ENCODE measurements at regions not wholly inside any gene's neighbourhood (a gene's known extent, or its start where the extent isn't known, plus 50 kb on each side); places are given as distances from the start of the nearest gene placed in this dataset.
"Not testable (repeated sequence)": the region's sequence is repeated elsewhere in the genome, so short reads cannot be mapped to it uniquely, and the experiment has no call there.

GRCh38 chr4:171524903-171525302 is 288.3 kb upstream of the GALNTL6 start:
- DNase-seq (ENCODE audit: low spot score): no peak

GRCh38 chr4:171521726-171522125 is 291.5 kb upstream of the GALNTL6 start:
- no peak for DNase-seq (ENCODE audit: low spot score)

GRCh38 chr4:171519457-171519856 is 293.7 kb upstream of the GALNTL6 start:
- no peak for DNase-seq (ENCODE audit: low spot score)

GRCh38 chr4:171517883-171518282 is 295.3 kb upstream of the GALNTL6 start:
- no peak for DNase-seq (ENCODE audit: low spot score)

GRCh38 chr4:171516694-171517093 is 296.5 kb upstream of the GALNTL6 start:
- DNase-seq (ENCODE audit: low spot score): no peak

GRCh38 chr4:171484681-171485080 is 328.5 kb upstream of the GALNTL6 start:
- DNase-seq (ENCODE audit: low spot score): no peak

GRCh38 chr4:171478181-171478580 is 335.0 kb upstream of the GALNTL6 start:
- DNase-seq (ENCODE audit: low spot score): no peak

GRCh38 chr4:171475111-171475510 is 338.1 kb upstream of the GALNTL6 start:
- DNase-seq (ENCODE audit: low spot score): not testable (repeated sequence)

GRCh38 chr4:171473155-171473554 is 340.0 kb upstream of the GALNTL6 start:
- no peak for DNase-seq (ENCODE audit: low spot score)

GRCh38 chr4:171472230-171472629 is 341.0 kb upstream of the GALNTL6 start:
- DNase-seq (ENCODE audit: low spot score): no peak

- DNase-seq (ENCODE audit: low spot score): no peak
These were observed 348.7 kb upstream of the GALNTL6 start for GRCh38 chr4:171464499-171464898.

- DNase-seq (ENCODE audit: low spot score): no peak
These were observed 352.0 kb upstream of the GALNTL6 start for GRCh38 chr4:171461191-171461590.

- DNase-seq (ENCODE audit: low spot score): no peak
These were observed 364.2 kb upstream of the GALNTL6 start for GRCh38 chr4:171448919-171449481.

- DNase-seq (ENCODE audit: low spot score): no peak
These were observed 364.8 kb upstream of the GALNTL6 start for GRCh38 chr4:171448358-171448757.

- no peak for DNase-seq (ENCODE audit: low spot score)
These were observed 371.8 kb upstream of the GALNTL6 start for GRCh38 chr4:171441300-171441941.

- no peak for DNase-seq (ENCODE audit: low spot score)
These were observed 379.5 kb upstream of the GALNTL6 start for GRCh38 chr4:171433674-171434073.

GRCh38 chr4:171432536-171432935 is 380.7 kb upstream of the GALNTL6 start:
- DNase-seq (ENCODE audit: low spot score): no peak

- DNase-seq (ENCODE audit: low spot score): no peak
These were observed 382.7 kb upstream of the GALNTL6 start for GRCh38 chr4:171430495-171430894.

GRCh38 chr4:171397175-171397574 is 416.0 kb upstream of the GALNTL6 start:
- DNase-seq (ENCODE audit: low spot score): no peak

GRCh38 chr4:171390626-171391025 is 422.6 kb upstream of the GALNTL6 start:
- no peak for DNase-seq (ENCODE audit: low spot score)

GRCh38 chr4:171378323-171378722 is 434.9 kb upstream of the GALNTL6 start:
- no peak for DNase-seq (ENCODE audit: low spot score)

- no peak for DNase-seq (ENCODE audit: low spot score)
These were observed 436.5 kb upstream of the GALNTL6 start for GRCh38 chr4:171376724-171377123.

GRCh38 chr4:171353535-171353934 is 459.7 kb upstream of the GALNTL6 start:
- no peak for DNase-seq (ENCODE audit: low spot score)

GRCh38 chr4:171348090-171348489 is 465.1 kb upstream of the GALNTL6 start:
- no peak for DNase-seq (ENCODE audit: low spot score)
